HG02973 (cell line): ENCODE measurements at regions not wholly inside any gene's neighbourhood (a gene's known extent, or its start where the extent isn't known, plus 50 kb on each side); places are given as distances from the start of the nearest gene placed in this dataset.
"Not testable (repeated sequence)": the region's sequence is repeated elsewhere in the genome, so short reads cannot be mapped to it uniquely, and the experiment has no call there.

Experiments used
- ATAC-seq: cut with Tn5 transposase; IDR thresholded peaks from one replicate; pipeline ENCODE4 v1.9.1; 2021; ENCODE audit warnings: moderate library complexity; ENCODE audit not compliant: unreplicated experiment

DNA sequence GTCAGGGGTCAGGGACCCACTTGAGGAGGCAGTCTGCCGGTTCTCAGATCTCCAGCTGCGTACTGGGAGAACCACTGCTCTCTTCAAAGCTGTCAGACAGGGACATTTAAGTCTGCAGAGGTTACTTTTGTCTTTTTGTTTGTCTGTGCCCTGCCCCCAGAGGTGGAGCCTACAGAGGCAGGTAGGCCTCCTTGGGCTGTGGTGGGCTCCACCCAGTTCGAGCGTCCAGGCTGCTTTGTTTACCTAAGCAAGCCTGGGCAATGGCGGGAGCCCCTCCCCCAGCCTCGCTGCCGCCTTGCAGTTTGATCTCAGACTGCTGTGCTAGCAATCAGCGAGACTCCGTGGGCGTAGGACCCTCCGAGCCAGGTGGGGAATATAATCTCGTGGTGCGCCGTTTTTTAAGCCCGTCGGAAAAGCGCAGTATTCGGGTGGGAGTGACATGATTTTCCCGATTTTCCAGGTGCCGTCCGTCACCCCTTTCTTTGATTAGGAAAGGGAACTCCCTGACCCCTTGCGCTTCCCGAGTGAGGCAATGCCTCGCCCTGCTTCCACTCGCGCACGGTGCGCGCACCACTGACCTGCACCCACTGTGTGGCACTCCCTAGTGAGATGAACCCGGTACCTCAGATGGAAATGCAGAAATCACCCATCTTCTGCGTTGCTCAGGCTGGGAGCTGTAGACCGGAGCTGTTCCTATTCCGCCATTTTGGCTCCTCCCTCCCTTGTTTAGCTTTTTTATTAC is 268.6 kb upstream of the SATB1 start:
- not testable (repeated sequence) for ATAC-seq

DNA sequence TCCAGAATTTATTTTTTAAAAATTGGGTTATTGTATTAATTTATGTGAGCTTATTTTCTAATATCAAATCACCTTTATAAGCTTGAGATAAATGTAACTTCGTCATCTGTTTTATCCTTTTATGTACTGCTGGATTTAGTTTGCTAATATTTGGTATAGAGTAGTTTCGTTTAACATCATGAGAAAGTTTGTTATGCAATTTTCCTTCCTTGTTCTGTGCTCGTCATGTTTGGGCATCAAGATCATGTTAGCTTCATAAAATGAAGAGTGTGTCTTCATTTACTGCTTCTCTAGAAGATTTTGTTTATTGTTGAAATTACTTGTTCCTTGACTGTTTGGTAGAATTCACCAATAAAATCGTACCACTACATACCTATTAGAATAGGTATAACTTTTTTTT is 262.1 kb upstream of the SATB1 start:
- ATAC-seq, result no peak

DNA sequence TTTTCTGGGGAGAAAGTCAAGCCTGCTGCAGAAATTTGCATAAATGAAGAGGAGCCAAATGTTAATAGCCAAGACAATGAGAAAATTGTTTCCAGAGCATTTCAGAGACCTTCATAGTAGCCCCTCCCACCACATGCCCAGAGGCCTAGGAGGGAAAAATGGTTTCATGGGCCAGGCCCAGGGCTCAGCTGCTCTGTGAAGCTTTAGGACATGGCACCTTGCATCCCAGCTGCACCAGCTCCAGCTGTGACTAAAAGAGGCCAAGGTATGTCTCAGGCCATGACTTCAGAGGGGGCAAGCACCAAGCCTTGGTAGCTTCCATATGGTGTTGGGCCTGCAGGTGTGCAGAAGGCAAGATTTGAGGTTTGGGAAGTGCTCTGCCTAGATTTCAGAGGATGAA is 258.8 kb upstream of the SATB1 start:
- no peak for ATAC-seq

DNA sequence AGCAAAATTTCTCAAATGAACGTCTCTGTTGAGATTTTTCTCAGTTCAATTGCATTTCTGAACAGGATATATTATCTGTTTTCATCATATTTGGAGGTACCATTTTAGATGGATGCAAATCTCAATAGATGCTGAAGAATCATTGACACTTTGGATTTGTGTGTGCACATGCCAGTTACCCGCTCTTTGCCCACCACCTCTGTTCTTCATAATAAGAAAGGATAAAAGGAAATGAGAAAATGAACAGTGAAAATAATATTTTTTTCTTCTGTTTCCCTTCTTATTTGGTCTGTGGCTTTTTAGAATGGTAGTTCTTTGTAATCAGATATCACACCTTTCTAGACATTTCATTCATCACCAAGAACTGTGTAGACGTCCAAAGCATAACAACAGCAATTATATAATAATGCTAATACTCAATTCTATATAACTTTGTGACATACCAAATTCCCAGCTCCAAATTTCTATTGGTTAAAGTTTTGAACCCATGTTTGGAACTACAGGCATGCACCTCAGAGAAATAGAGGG is 256.7 kb upstream of the SATB1 start:
- no peak for ATAC-seq

DNA sequence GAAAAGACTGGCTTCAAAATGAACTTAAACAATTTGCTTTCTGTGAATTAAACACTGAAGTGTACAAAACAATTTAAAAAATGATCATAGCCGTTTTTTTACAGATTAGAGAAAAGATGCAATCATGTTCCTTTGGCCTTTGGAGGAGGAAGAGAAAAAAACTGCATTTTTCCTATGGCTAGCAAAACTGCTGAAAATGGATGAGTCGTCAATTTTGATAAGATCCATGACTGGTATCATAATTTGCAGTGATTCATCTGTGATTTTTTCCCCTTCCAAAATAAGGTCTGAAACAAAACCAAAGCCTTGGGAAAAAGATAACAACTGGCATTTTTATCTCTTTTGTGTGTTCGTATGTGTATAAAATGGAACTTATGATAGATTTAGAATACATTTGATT is 255.6 kb upstream of the SATB1 start:
- ATAC-seq, result no peak

DNA sequence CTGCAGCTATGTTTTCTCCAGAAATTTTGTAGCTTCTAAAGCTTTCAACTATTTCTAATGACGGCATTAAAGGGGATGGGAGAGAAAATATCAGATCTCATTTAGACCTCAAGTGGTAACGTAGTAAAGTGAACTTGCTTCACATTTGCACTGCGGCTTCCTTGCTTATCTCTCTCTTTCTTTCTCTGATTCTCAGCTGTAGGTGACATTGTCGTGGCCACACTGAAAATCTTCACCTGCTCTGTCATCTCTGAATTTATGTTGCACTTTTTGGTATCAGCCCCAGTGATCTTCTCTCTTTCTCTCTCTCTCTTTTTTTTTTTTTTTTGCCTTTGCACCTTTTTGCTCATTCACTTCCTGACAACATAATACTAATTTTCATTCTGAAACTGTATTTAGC is 254.1 kb upstream of the SATB1 start:
- ATAC-seq, result no peak

DNA sequence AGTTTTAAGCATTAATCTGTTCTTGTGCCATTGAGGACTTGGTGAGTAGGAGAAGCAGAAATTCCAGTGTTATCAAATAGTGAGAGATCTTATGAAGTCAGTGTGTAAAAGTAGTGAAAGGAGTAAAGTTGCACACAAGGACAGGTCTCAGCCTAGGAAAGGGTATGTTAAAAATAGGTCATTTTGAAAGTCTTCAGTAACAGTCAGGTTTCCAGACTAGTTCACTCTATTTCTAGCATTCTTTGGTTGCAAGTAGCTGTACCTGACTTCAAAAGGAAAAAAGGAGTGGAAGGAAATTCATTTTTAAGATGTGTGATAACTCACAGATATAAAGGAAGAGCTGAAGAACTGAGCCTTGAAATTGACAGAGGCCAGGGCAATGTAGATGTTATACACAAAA is 250.1 kb upstream of the SATB1 start:
- ATAC-seq, result no peak

DNA sequence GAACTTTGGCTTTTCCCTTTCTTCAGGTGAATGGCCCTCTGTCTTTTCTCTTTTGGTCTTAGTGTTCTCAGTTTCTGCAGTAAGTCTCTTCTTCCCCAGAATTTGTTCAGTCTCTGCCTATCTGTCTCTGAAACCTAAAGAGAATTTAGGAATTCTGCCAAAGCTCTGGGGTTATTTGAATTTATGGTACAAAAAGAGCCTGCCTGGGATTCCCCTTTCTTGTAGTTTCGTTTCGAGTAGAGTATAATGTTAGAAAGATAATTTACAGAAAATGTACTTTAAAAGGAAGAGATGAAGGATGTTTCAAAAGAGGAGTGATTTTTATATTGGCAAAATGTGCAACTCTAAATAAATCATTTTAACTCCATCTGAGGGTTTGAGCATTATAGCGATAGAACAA is 247.4 kb upstream of the SATB1 start:
- no peak for ATAC-seq

DNA sequence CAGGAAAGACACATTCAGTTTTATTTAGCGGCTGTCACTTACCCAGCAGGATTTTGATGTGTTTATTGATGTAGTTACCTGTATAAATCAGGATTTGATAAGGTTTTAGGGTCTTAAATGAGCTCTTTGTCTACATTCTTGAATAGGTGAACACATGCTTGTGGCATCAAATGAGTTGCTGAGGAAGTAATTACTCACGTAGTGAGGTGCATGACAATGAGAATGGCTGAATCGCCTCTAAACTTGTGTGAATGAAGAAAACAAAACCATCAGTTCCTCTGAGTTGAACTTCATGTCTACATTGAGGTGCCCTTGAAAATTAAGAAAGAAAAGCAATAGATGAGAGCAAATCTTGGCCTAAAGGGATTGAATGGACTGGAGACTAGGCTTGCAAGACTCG is 245.6 kb upstream of the SATB1 start:
- ATAC-seq, result no peak

DNA sequence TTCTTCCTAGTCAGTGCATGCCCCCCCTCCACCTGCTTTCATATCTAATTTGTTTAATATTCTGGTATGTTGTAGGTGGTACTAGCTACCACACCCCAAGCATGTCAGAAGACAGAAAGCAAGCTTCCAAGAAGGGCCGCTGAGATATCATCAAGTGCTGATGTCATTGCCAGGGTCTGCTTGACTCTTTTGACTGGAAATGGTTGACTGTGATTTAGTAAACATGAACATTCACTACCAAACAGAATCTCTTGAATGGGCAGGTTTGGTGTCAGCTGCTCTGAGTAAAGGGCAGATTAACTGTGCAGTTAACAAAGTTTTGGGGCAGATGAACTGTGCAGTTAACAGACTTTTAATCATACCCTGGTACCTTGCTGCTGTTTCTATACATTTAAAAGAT is 244.2 kb upstream of the SATB1 start:
- no peak for ATAC-seq

DNA sequence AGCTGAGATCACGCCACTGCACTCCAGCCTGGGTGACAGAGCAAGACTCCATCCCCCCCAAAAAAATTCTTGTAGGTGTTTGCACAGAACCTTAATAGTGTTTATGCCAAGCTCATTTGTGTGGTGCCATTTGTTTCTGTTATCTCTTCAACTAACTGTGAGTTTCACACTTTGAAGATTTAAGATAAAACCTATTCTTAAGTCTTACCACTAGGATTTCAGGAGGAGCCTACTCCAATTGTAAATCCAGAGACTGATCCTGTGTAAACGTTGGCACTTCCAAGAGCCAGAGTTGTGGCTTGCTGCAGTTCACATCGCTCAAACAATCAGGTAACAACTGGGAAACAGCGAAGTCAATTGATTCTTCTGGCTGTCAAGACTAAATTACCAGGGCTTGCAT is 242.4 kb upstream of the SATB1 start:
- no peak for ATAC-seq

DNA sequence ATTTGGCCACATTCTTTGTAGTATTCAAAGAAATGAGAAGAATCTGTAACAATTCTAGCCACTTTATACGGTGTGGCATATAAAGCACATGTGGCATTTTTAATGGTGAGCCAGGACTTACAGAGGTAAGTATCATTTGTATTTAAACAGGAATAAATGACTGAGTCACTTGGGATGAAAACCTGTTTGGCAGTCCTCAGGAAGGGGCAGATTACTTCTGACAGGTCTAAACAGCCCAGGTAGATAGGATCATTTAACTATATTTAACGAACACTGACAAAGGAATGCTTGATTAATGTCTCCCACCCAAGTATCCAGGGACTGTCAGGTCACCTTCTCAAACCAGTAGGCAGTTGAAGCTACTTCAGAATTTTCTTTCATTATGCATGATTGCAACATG is 241.5 kb upstream of the SATB1 start:
- no peak for ATAC-seq

DNA sequence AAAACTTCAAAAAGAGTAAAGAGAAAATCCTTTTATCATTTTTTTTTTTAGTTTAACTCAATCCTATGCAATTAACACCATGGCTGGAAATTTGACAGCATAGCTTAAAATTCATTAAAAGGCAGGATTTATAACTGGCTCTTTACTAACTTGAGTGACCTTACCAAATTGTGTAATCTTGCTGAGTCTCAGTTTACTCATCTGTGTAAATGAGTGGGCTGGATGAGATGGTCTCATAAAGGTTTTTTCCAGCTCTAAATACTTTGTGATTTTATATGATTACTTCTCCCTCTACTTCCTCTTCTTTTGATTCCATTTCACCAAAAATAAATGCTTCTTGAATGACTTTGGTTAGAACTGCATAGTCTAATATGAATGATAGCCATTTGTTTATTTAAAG is 234.9 kb upstream of the SATB1 start:
- ATAC-seq, result peak; percentile 57

DNA sequence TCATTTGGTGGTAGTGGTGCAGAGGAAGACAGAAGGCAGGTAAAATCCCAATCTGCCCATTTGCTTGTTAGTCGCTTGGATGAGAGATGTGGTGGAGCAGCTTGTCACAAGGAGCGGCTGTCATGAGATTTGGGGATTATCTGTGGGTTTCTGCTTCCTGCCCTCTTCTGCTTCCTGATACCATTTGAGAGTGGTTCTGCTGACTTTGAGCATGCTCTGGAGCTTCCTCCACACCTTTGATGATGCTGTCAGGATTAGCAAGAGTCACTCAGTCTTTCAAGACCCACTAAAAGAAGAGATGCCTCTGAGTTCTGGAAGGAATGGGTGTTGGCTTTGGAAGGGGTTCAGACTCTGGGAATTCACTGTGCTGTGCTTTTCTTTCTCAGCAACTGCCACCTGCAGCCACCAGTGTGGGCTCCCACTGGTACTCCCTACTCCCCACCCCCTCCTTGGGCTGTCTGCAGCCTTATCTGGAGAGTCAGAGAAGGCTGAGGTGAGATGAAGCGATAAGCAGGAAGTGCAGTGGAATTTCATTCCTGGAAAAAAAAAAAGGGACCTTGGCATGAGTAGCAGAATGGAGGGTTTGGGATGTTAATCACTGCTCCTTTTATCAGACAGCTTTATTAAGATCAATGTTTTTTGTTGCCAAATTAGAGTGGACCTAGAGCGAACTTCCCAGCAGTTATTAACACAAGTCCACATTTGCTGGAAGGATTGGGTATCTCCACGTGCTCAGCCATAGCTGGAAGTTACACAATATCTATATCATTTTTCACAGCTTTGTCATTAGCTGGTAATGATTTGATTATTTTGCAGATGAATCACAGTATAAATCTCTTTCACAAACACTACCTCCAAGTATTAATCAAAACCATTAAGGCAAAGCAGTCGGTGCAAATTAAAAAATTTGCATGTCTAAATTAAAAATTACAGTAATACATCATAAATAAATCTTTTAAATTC is 233.0 kb upstream of the SATB1 start:
- ATAC-seq, result no peak

DNA sequence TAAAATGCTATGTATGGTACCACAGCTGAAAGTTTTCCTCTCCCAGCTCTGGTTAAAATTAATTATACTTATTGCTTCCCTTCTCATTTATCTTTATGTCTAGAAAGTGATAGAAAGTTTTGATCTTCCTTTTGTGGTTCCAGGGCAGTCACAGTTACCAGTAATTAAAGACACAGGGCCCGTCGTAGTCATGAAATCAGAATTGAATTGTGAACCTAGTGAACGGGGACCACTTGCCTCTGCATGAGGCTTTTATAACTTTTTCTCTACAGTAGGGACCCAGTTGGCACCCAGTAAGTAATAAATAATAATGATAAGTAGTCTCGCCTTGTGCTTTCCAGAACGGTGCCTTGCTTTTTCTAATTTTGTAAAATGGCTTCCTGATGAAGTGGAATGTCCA is 231.7 kb upstream of the SATB1 start:
- ATAC-seq, result no peak

DNA sequence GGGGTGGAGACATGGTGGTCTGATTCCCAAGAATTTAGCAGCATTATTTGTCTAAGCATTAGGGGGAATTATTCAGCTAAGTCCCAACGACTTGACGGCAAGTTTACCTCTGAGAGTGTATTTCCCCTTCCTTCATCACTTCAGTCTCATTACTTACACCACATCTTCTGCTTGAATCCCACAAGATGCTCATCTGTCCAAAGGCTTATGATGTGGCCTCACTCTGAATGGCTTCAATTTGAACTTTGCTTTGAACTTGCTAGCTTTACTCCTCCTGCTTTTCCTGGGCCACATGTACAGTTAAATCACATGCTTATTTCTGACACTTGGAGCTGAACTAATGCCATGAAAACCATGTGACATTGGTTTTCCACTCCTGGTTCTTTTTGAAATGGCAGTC is 231.3 kb upstream of the SATB1 start:
- no peak for ATAC-seq

DNA sequence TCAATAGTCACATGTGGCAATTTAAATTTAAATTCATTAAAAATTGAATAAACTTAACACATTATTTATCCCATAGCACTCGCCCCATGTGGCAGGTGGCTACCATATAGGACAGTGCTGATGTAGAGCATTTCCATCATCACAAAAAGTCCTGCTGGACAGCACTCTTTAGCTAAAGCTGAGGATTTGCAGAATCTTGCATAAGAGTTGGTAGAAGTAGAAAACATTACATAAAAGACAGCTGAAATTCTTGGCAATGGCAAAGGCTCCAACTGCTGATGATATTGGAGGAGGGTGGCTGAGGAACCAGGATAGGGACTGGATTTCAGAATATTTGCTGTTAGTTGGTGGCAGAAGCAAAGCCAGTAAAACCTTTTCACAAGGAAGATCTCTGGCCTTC is 230.7 kb upstream of the SATB1 start:
- ATAC-seq, result no peak

DNA sequence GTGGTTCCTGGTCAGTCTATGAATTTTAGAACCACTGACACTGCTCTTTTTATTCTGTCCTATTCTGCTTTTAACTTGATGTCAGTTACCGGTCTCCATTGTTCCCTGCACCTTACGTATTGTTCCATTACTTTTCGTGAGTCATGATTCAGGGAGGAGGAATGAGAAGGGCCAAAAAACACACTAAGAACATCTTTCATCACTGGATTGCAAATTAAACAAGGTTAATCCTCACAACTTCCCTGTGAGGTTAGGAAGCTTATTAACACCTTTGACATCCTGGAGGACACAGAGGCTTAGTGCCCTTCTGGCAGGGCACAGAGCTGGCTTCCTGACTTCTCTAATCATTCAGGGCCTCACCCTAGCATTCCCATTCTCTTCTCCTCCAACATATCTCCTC is 227.6 kb upstream of the SATB1 start:
- ATAC-seq, result no peak

DNA sequence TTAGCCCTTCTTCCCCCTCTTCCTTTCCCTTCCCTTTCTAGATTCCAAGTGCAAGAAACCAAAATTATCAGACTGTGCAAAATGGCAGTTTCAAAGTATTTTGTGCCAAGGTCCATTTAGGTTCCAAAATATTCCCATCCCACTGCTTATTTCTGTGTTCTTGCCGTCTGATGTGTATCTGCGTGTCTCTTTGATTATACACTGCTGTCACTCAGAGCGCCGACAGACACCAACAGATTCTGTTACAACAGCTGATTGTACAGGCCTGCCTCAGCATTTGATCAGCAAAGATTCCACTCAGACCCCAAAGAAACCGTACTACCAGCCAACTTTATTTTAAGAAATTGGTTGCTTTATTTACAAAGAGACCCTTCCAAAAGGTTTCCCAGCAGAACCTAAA is 225.6 kb upstream of the SATB1 start:
- ATAC-seq, result no peak

DNA sequence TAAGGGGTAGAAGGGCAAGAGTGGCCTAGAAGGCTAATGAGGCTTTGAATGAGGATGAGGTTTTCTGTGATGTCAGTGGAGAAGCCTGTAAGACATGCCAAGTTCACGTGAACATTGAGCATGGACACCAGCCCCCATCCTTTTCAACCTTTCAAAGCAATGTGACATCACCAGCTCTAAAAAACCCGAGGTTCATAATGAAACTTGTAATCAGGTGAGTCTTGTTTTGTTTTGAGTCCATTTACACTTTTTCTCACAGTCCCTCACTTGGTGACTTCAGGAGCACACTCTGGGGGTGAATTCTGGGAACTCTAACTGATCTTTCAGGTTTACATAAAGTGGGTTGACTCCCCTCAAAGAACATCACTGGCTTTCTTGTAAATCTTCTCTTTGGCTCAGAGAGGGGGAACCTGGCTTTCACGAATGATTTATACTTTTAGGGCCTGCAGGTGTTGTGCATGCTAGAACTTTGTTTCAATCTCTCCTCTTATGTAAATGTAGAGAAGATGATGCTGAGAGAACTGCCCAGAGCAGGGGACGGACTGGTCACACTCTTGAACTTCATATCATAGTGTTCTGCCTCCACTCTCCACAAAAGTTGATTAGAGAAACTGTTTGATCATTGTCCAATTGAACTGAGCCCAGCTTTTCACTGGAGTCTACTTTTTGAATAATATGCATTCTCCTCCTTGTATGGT is 224.7 kb upstream of the SATB1 start:
- peak; percentile 87 for ATAC-seq

DNA sequence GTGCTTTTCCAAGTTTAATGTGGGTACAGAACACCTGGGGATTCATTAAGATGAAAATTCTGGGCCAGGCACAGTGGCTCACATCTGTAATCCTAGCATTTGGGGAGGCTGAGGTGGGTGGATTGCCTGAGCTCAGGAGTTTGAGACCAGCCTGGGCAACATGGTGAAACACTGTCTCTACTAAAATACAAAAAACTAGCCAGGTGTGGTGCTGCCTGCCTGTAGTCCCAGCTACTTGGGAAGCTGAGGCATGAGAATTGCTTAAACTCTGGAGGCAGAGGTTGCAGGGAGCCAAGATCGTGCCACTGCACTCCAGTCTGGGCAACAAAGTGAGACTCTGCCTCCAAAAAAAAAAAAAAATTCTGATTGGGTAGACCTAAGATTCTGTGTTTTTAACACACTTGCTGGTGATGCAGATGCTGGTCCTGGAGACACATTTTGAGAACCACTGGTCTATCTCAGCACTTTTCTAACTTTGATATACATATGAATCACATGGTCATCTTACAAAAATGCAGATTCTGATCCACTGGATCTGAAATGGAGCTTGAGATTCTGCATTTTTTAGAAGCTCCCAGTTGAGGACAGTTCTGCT is 223.8 kb upstream of the SATB1 start:
- ATAC-seq, result no peak
